DOHH2 (cell line): ENCODE measurements at regions not wholly inside any gene's neighbourhood (a gene's known extent, or its start where the extent isn't known, plus 50 kb on each side); places are given as distances from the start of the nearest gene placed in this dataset.

ENCODE experiments used
- CTCF ChIP-seq: fragments of 200-600 bp; sonication (generic); IDR thresholded peaks from one replicate; pipeline ENCODE4 v1.5.1; 2014; ENCODE audit warnings: antibody characterized with exemption, mild to moderate bottlenecking, low read depth, low read length; ENCODE audit not compliant: poor library complexity, severe bottlenecking
- EZH2phosphoT487 ChIP-seq: fragments of 200-600 bp; sonication (generic); IDR thresholded peaks from 2 replicates; pipeline ENCODE4 v1.6.1; 2017; ENCODE audit warnings: borderline replicate concordance, mild to moderate bottlenecking, antibody characterized with exemption, low read length, moderate library complexity, mixed read lengths

- TF ChIP-seq CTCF (no peak), EZH2phosphoT487 (no peak)
These were observed 528.4 kb downstream of the INHBA start for GRCh38 chr7:41174521-41174920.
